ENCODE measurements at regions not wholly inside any gene's neighbourhood (a gene's known extent, or its start where the extent isn't known, plus 50 kb on each side); places are given as distances from the start of the nearest gene placed in this dataset.

GRCh38 chrY:7810359-7810758 is 898.8 kb upstream of the AMELY start:
- no peak for TF ChIP-seq CTCF (IDR thresholded peaks at IDR 0.05; ENCODE audit: low read depth, low read length, missing control alignments)
- H3K4me3 ChIP-seq (replicated peaks; ENCODE audit: low read depth, low read length): no peak overlapping the region
- no peak for DNase-seq (ENCODE audit: extremely low read depth, low read depth)

GRCh38 chrY:7807516-7807870 is 895.9 kb upstream of the AMELY start:
- DNase-seq (ENCODE audit: extremely low read depth, low read depth): no peak
- no peak overlapping the region for H3K4me3 ChIP-seq (replicated peaks; ENCODE audit: low read depth, low read length)
- TF ChIP-seq CTCF (IDR thresholded peaks at IDR 0.05; ENCODE audit: low read depth, low read length, missing control alignments): no peak

GRCh38 chrY:7806592-7807515 is 895.3 kb upstream of the AMELY start:
- peak; percentile 4 for DNase-seq (ENCODE audit: extremely low read depth, low read depth)
- no peak for TF ChIP-seq CTCF (IDR thresholded peaks at IDR 0.05; ENCODE audit: low read depth, low read length, missing control alignments)
- H3K4me3 ChIP-seq (replicated peaks; ENCODE audit: low read depth, low read length): no peak overlapping the region

GRCh38 chrY:7805624-7806023 is 894.1 kb upstream of the AMELY start:
- no peak for DNase-seq (ENCODE audit: extremely low read depth, low read depth)
- H3K4me3 ChIP-seq (replicated peaks; ENCODE audit: low read depth, low read length): no peak overlapping the region
- TF ChIP-seq CTCF (IDR thresholded peaks at IDR 0.05; ENCODE audit: low read depth, low read length, missing control alignments): no peak

GRCh38 chrY:7803737-7804136 is 892.2 kb upstream of the AMELY start:
- no peak overlapping the region for H3K4me3 ChIP-seq (replicated peaks; ENCODE audit: low read depth, low read length)
- no peak for TF ChIP-seq CTCF (IDR thresholded peaks at IDR 0.05; ENCODE audit: low read depth, low read length, missing control alignments)
- DNase-seq (ENCODE audit: extremely low read depth, low read depth): no peak

GRCh38 chrY:7796128-7796527 is 884.6 kb upstream of the AMELY start:
- no peak for TF ChIP-seq CTCF (IDR thresholded peaks at IDR 0.05; ENCODE audit: low read depth, low read length, missing control alignments)
- no peak overlapping the region for H3K4me3 ChIP-seq (replicated peaks; ENCODE audit: low read depth, low read length)
- DNase-seq (ENCODE audit: extremely low read depth, low read depth): no peak

Data from HFF-Myc (cell line).